SK-N-SH (cell line): ENCODE measurements at regions not wholly inside any gene's neighbourhood (a gene's known extent, or its start where the extent isn't known, plus 50 kb on each side); places are given as distances from the start of the nearest gene placed in this dataset.

ENCODE experiments used
- EZH2phosphoT487 ChIP-seq: fragments of 200-600 bp; sonication (generic); IDR thresholded peaks from 2 replicates; pipeline ENCODE4 v1.6.1; 2017; ENCODE audit warnings: low read depth, mixed run types, mild to moderate bottlenecking, antibody characterized with exemption, moderate library complexity, borderline replicate concordance
- NFIC ChIP-seq: IDR thresholded peaks from 2 replicates; pipeline ENCODE4 v1.4.0; 2012; ENCODE audit warnings: borderline replicate concordance
- RAD21 ChIP-seq: IDR thresholded peaks from 2 replicates; pipeline ENCODE4 v1.6.1; 2012; ENCODE audit warnings: mild to moderate bottlenecking, low read length
- RXRA ChIP-seq: IDR thresholded peaks from 2 replicates; pipeline ENCODE4 v1.4.0; 2012; ENCODE audit warnings: low read depth, mild to moderate bottlenecking, borderline replicate concordance
- YY1 ChIP-seq: IDR thresholded peaks from 2 replicates; pipeline ENCODE4 v1.4.0; 2012; ENCODE audit warnings: low read depth, mild to moderate bottlenecking
- TF ChIP-seq, protein P1 (sequence below): fragments of 200-600 bp; sonication (generic); IDR thresholded peaks from 2 replicates; pipeline ENCODE4 v1.6.1; 2017; ENCODE audit warnings: antibody characterized with exemption, mild to moderate bottlenecking, moderate library complexity
- TF ChIP-seq, protein P2 (sequence below): IDR thresholded peaks from 2 replicates; pipeline ENCODE4 v1.4.0; 2012; ENCODE audit warnings: low read depth

DNA sequence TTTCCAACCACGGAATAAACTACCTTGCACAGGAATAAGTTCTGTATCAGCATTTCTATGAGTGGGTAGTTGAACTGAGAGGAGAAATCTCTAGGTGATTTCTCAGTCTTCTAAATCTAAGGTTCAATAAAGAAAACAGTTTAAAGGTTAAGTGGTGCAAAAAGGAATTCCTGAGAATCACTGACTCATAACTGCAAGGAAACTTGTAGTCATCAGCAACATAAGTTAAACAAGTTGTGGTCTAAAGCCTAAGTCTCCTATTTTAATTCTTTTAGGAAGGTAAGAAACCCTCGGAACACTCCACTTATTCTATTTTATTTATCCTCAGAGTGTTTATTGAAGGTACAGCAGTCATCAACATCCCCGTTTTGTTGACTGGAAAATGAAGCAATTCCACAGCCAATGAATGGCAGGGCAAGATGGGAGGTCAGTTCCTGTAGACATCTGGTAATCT, 92.4 kb upstream of the PIK3CG start:
- TF ChIP-seq RXRA (no peak), RAD21 (no peak), YY1 (no peak), NFIC (no peak), EZH2phosphoT487 (no peak)
- TF ChIP-seq, protein P1, sequence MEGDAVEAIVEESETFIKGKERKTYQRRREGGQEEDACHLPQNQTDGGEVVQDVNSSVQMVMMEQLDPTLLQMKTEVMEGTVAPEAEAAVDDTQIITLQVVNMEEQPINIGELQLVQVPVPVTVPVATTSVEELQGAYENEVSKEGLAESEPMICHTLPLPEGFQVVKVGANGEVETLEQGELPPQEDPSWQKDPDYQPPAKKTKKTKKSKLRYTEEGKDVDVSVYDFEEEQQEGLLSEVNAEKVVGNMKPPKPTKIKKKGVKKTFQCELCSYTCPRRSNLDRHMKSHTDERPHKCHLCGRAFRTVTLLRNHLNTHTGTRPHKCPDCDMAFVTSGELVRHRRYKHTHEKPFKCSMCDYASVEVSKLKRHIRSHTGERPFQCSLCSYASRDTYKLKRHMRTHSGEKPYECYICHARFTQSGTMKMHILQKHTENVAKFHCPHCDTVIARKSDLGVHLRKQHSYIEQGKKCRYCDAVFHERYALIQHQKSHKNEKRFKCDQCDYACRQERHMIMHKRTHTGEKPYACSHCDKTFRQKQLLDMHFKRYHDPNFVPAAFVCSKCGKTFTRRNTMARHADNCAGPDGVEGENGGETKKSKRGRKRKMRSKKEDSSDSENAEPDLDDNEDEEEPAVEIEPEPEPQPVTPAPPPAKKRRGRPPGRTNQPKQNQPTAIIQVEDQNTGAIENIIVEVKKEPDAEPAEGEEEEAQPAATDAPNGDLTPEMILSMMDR, result no peak
- TF ChIP-seq, protein P2, sequence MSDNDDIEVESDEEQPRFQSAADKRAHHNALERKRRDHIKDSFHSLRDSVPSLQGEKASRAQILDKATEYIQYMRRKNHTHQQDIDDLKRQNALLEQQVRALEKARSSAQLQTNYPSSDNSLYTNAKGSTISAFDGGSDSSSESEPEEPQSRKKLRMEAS, result no peak
